Mesendoderm (in vitro differentiated cells): ENCODE measurements at regions not wholly inside any gene's neighbourhood (a gene's known extent, or its start where the extent isn't known, plus 50 kb on each side); places are given as distances from the start of the nearest gene placed in this dataset.
"Not testable (repeated sequence)": the region's sequence is repeated elsewhere in the genome, so short reads cannot be mapped to it uniquely, and the experiment has no call there.

Experiments
- DNase-seq: peaks from one replicate; pipeline ENCODE4 v3.0.0; 2013
- H2AK5ac ChIP-seq: 2 replicates; pipeline ENCODE4 v1.6.1; 2013; ENCODE audit warnings: low read length, inconsistent platforms
- H2BK120ac ChIP-seq: 2 replicates; pipeline ENCODE4 v1.6.1; 2013; ENCODE audit warnings: low read depth, mild to moderate bottlenecking, low read length, moderate library complexity, mixed read lengths
- H2BK15ac ChIP-seq: replicated peaks from 2 replicates; pipeline ENCODE4 v1.6.1; 2013; ENCODE audit warnings: low read depth, mild to moderate bottlenecking, moderate library complexity
- H2BK5ac ChIP-seq: 2 replicates; pipeline ENCODE4 v1.6.1; 2013; ENCODE audit warnings: low read length, inconsistent platforms
- H3K18ac ChIP-seq: 2 replicates; pipeline ENCODE4 v1.6.1; 2013; ENCODE audit warnings: mild to moderate bottlenecking, low read length, mixed read lengths
- H3K23ac ChIP-seq: one replicate; pipeline ENCODE4 v1.6.1; 2013; ENCODE audit warnings: low read length
- H3K27ac ChIP-seq: 2 replicates; pipeline ENCODE4 v1.5.1; 2013; ENCODE audit warnings: low read depth, mild to moderate bottlenecking, inconsistent platforms, low read length, moderate library complexity
- H3K27me3 ChIP-seq: 2 replicates; pipeline ENCODE4 v1.6.1; 2013; ENCODE audit warnings: low read length, control low read depth, mild to moderate bottlenecking, inconsistent platforms; ENCODE audit not compliant: insufficient read depth, poor library complexity
- H3K36me3 ChIP-seq: 2 replicates; pipeline ENCODE4 v1.6.1; 2013; ENCODE audit warnings: low read length, inconsistent platforms; ENCODE audit not compliant: control insufficient read depth, insufficient read depth
- H3K4ac ChIP-seq: one replicate; pipeline ENCODE4 v1.6.1; 2013; ENCODE audit warnings: low read depth, mild to moderate bottlenecking, low read length, moderate library complexity
- H3K4me1 ChIP-seq: 2 replicates; pipeline ENCODE4 v1.6.1; 2013; ENCODE audit warnings: low read depth, low read length, inconsistent platforms; ENCODE audit not compliant: control insufficient read depth
- H3K4me2 ChIP-seq: 2 replicates; pipeline ENCODE4 v1.6.1; 2013; ENCODE audit warnings: low read length
- H3K4me3 ChIP-seq: 2 replicates; pipeline ENCODE4 v1.5.1; 2013; ENCODE audit warnings: mild to moderate bottlenecking, low read length
- H3K56ac ChIP-seq: one replicate; pipeline ENCODE4 v1.6.1; 2013; ENCODE audit warnings: low read length
- H3K79me1 ChIP-seq: 2 replicates; pipeline ENCODE4 v1.6.1; 2013; ENCODE audit warnings: low read length, inconsistent platforms
- H3K79me2 ChIP-seq: 2 replicates; pipeline ENCODE4 v1.6.1; 2013; ENCODE audit warnings: mild to moderate bottlenecking, low read length; ENCODE audit not compliant: control insufficient read depth, insufficient read depth
- H3K9ac ChIP-seq: 2 replicates; pipeline ENCODE4 v1.6.1; 2013; ENCODE audit warnings: low read length, inconsistent platforms
- H4K5ac ChIP-seq: one replicate; pipeline ENCODE4 v1.6.1; 2013; ENCODE audit warnings: low read length
- H4K8ac ChIP-seq: one replicate; pipeline ENCODE4 v1.6.1; 2013; ENCODE audit warnings: low read depth, mild to moderate bottlenecking, control low read depth, low read length, moderate library complexity
- WGBS: extraction: QIAGEN DNeasy Blood & Tissue Kit; methylation state at CpG from one replicate; pipeline ENCODE4 v1.1.7; 2013; ENCODE audit warnings: low lambda C conversion rate, missing lambda C conversion rate; ENCODE audit not compliant: insufficient coverage; ENCODE audit errors: extremely low coverage; 5-methylcytosine and 5-hydroxymethylcytosine counted together

DNA sequence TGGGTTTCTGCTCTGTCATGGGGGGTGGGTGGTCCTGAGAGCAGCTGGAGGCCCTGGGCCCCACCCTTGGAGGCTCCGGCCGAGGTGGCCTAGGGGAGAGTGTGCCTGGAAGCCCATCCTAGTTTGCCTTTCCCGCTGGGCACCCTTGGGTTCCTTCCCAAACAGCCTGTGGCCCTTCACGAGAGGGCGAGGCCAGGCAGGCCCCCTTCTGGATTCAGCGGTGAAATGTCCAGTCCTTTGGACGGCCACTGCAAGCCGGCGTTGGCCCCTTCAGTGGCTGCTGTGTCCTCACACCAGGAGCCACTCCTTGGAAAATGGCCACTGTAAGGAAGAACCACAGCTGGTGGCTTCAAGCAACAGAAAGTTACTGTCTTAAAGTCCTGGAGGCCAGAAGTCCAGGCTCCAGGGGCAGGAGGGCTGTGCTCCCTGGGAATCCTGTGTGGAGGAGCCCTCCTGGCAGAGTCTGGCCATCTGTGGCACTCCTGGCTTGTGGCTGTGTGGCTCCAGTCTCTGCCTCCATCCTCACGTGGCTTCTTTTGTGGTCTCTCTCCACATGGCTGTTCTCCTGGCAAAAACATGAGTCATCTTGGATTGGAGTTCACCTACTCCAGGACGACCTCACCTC is 854.1 kb downstream of the TBC1D22A start:
- no peaks in the 10 kb centered on the region for H3K27me3 ChIP-seq
- H2BK120ac ChIP-seq, result no peak overlapping the region
- no peak overlapping the region for H3K23ac ChIP-seq
- H3K4me2 ChIP-seq, result no peak overlapping the region
- H3K79me1 ChIP-seq, result no peaks in the 10 kb centered on the region
- no peak overlapping the region for H3K27ac ChIP-seq
- no peak overlapping the region for H4K5ac ChIP-seq
- H4K8ac ChIP-seq, result no peak overlapping the region
- no peaks in the 10 kb centered on the region for H3K79me2 ChIP-seq
- H2AK5ac ChIP-seq, result no peak overlapping the region
- H2BK15ac ChIP-seq, result no peak overlapping the region
- H2BK5ac ChIP-seq, result no peak overlapping the region
- H3K4ac ChIP-seq, result no peak overlapping the region
- H3K36me3 ChIP-seq, result no peaks in the 10 kb centered on the region
- no peak overlapping the region for H3K56ac ChIP-seq
- H3K18ac ChIP-seq, result no peak overlapping the region
- H3K4me3 ChIP-seq, result no peak overlapping the region
- WGBS, result no CpG with 5 or more reads among the region's 11 CpGs
- DNase-seq, result no peak
- no peaks in the 10 kb centered on the region for H3K4me1 ChIP-seq
- H3K9ac ChIP-seq, result no peak overlapping the region

DNA sequence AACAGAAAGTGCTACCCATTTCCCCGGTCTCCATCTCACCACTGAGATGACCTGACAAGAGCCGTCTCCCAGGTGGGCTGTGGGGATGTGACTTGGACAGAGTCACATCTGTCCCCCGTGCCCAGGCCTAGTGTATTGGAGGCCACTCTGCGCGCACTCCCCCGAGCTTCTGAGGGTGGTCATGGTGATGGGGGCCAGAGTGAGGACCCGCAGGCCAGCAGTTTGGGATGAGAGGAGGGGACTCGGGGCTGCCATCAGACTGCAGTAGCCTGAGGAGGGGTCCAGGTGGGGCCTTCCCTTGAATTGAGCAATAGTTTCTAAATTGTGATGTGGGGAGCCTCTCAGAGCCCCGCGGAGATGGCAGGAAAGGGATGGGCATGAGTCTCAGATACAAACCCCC is 852.6 kb downstream of the TBC1D22A start:
- DNase-seq, result no peak
- Histone ChIP-seq H2BK120ac (no peak overlapping the region), H3K4me3 (no peak overlapping the region), H4K5ac (no peak overlapping the region), H3K56ac (no peak overlapping the region), H2BK5ac (no peak overlapping the region), H3K79me1 (no peaks in the 10 kb centered on the region), H3K9ac (no peak overlapping the region), H3K27me3 (no peaks in the 10 kb centered on the region), H3K4me1 (no peaks in the 10 kb centered on the region), H3K18ac (no peak overlapping the region), H3K36me3 (no peaks in the 10 kb centered on the region), H3K27ac (no peak overlapping the region), H3K4me2 (no peak overlapping the region), H3K79me2 (no peaks in the 10 kb centered on the region), H3K23ac (no peak overlapping the region), H4K8ac (no peak overlapping the region), H2BK15ac (no peak overlapping the region), H3K4ac (no peak overlapping the region), H2AK5ac (no peak overlapping the region)
- WGBS, result no CpG with 5 or more reads among the region's 10 CpGs

DNA sequence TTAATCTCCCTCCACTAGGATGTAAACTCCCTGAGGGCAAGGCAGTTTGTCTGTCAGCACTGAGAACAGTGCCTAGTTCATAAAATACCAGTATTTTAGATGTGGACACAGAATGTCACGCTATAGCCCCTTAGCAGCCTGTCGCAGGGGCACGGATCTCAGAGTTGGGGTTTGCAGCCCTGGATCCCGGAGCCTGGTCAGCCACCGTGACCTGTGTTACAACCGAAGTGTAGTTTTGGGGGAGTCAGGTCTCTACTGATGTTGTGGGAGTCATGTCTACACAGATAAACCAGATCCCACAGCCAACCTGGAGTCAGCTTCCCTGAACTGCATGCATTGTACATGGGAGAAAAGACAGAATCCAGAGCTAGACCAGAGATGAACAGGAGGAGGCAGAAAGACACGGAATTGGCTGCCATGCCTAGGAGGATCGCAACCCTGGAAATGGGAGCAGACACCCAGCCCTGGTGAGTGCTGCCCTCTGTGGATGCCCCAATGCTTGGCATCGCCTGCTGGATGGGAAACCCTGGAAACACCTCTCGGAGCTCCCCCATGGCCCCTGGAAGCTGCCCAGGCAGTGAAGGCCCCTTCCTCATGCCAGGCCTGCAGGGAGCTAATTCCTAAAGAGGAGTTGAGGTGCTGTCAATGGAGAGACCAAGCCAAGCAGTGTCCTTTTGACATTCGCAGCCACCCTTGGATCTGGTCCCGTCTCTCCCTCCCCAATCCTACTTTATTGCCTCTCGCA is 851.3 kb downstream of the TBC1D22A start:
- H2BK15ac ChIP-seq, result no peak overlapping the region
- H2BK120ac ChIP-seq, result no peak overlapping the region
- no peak overlapping the region for H4K5ac ChIP-seq
- no peak overlapping the region for H3K4me3 ChIP-seq
- H3K4me1 ChIP-seq, result no peaks in the 10 kb centered on the region
- no peak for DNase-seq
- no CpG with 5 or more reads among the region's 13 CpGs for WGBS
- H3K27me3 ChIP-seq, result no peaks in the 10 kb centered on the region
- H4K8ac ChIP-seq, result no peak overlapping the region
- H3K4me2 ChIP-seq, result no peak overlapping the region
- H3K79me1 ChIP-seq, result no peaks in the 10 kb centered on the region
- H3K79me2 ChIP-seq, result no peaks in the 10 kb centered on the region
- H3K23ac ChIP-seq, result no peak overlapping the region
- H2BK5ac ChIP-seq, result no peak overlapping the region
- no peak overlapping the region for H3K4ac ChIP-seq
- H3K36me3 ChIP-seq, result no peaks in the 10 kb centered on the region
- no peak overlapping the region for H2AK5ac ChIP-seq
- H3K27ac ChIP-seq, result no peak overlapping the region
- no peak overlapping the region for H3K9ac ChIP-seq
- H3K56ac ChIP-seq, result no peak overlapping the region
- no peak overlapping the region for H3K18ac ChIP-seq

DNA sequence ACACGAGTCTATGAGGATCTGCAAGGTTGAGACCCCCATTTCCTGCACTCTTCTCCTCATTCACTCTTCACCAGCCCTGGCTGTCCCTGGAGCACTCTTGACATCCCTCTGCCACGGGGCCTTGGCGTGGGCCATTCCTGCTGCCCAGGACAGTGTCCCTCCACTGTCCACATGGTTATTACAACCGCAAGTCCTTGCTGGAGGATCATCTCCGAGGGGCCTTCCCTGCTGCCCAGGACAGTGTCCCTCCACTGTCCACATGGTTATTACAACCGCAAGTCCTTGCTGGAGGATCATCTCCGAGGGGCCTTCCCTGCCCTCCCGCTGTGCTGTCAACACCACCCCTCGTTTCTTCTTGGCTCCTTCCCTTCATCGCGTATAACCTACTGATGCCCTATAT is 850.7 kb downstream of the TBC1D22A start:
- H2AK5ac ChIP-seq, H3K4ac ChIP-seq, H3K56ac ChIP-seq, H2BK15ac ChIP-seq, H3K9ac ChIP-seq, H3K4me3 ChIP-seq, H4K8ac ChIP-seq, H3K4me1 ChIP-seq, H3K79me2 ChIP-seq, H3K27ac ChIP-seq, H3K18ac ChIP-seq, H3K27me3 ChIP-seq, H3K36me3 ChIP-seq, H2BK5ac ChIP-seq, H3K79me1 ChIP-seq, H2BK120ac ChIP-seq, H3K4me2 ChIP-seq, DNase-seq, H4K5ac ChIP-seq, H3K23ac ChIP-seq: not testable (repeated sequence)
- WGBS, result no CpG with 5 or more reads among the region's 11 CpGs

DNA sequence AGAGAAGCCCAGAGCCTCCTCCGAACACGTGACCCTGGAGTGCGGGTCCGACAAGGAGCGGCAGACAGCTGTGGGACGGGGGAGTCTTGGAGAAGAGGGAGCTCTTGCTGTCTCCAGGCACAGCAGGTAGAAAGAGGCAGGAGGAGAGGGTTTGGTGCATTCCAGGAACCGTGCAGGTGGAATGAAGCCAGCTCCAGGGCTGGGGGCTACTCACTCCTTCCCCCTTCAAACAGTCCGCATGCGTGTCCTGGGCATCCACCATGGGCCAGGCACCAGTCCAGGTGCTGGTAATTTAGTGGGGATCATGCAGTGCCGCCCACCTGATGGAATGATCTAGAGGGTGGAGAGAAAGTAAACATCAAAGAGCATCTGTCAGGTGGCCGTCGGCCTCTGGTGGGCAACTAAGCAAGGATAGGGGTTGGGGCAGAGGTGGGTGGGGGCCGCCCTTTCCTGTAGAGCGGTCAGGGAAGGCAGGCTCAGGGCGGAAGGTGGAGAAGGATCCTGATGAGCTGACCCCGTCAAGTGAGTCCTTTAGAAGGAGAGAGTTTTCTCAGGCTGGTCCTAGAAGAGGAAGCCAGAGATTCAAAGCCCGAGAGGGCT is 850.0 kb downstream of the TBC1D22A start:
- no peak for DNase-seq
- H2BK120ac ChIP-seq, result no peak overlapping the region
- H3K23ac ChIP-seq, result no peak overlapping the region

More for the DNA sequence above, 850.0 kb downstream of the TBC1D22A start:
- Histone ChIP-seq H3K4me2 (no peak overlapping the region), H3K27ac (no peak overlapping the region), H2BK5ac (no peak overlapping the region), H3K79me1 (no peaks in the 10 kb centered on the region), H3K27me3 (no peaks in the 10 kb centered on the region), H3K56ac (no peak overlapping the region), H3K36me3 (no peaks in the 10 kb centered on the region), H2BK15ac (no peak overlapping the region), H3K18ac (no peak overlapping the region), H2AK5ac (no peak overlapping the region), H4K5ac (no peak overlapping the region), H3K9ac (no peak overlapping the region), H3K4me1 (no peaks in the 10 kb centered on the region), H3K4me3 (no peak overlapping the region), H3K4ac (no peak overlapping the region), H4K8ac (no peak overlapping the region), H3K79me2 (no peaks in the 10 kb centered on the region)
- WGBS, result no CpG with 5 or more reads among the region's 17 CpGs
